OCI-LY7 (cell line): ENCODE measurements at regions not wholly inside any gene's neighbourhood (a gene's known extent, or its start where the extent isn't known, plus 50 kb on each side); places are given as distances from the start of the nearest gene placed in this dataset.

Source experiments
- EZH2phosphoT487 ChIP-seq: fragments of 200-600 bp; sonication (generic); IDR thresholded peaks from 2 replicates; pipeline ENCODE4 v1.6.1; 2018; ENCODE audit warnings: low read depth, borderline replicate concordance, mild to moderate bottlenecking, mixed run types, antibody characterized with exemption, low read length, moderate library complexity, mixed read lengths
- TF ChIP-seq, protein P1 (sequence below): fragments of 200-600 bp; sonication (generic); conservative IDR thresholded peaks from 2 replicates; pipeline ENCODE4 v1.5.1; 2014; ENCODE audit warnings: mild to moderate bottlenecking, antibody characterized with exemption, low read length, moderate library complexity, mixed read lengths

DNA sequence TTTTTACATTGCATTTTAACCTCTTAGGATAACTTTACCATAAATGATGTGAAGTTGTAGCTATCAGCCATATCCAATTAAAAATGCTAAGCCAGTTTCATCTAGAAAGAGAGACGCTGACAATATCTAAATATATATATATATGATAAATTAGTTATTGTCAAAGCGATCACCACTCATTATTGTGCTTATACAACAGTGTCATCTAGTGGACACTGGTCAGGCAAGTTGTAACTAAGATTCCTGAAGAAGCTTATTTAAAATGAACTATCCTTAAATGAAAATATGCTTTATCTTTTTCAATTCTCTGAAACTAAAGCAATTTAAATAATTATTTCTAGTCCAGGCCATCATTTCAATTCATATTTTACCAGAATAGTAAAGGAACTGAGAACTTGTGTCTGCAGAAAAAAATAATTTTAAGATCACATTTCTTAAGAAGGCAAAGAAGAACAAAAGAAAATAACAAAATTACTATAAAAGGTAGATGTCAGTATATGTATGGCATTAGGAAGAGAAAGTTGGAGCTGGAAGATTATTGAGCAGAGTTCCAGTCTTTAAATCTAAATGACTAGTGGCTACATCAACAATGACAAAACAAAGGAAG lies 193.3 kb upstream of the SNX7 start:
- TF ChIP-seq, protein P1, sequence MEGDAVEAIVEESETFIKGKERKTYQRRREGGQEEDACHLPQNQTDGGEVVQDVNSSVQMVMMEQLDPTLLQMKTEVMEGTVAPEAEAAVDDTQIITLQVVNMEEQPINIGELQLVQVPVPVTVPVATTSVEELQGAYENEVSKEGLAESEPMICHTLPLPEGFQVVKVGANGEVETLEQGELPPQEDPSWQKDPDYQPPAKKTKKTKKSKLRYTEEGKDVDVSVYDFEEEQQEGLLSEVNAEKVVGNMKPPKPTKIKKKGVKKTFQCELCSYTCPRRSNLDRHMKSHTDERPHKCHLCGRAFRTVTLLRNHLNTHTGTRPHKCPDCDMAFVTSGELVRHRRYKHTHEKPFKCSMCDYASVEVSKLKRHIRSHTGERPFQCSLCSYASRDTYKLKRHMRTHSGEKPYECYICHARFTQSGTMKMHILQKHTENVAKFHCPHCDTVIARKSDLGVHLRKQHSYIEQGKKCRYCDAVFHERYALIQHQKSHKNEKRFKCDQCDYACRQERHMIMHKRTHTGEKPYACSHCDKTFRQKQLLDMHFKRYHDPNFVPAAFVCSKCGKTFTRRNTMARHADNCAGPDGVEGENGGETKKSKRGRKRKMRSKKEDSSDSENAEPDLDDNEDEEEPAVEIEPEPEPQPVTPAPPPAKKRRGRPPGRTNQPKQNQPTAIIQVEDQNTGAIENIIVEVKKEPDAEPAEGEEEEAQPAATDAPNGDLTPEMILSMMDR, result peak; percentile 67
- no peak for TF ChIP-seq EZH2phosphoT487
